ENCODE measurements at regions not wholly inside any gene's neighbourhood (a gene's known extent, or its start where the extent isn't known, plus 50 kb on each side); places are given as distances from the start of the nearest gene placed in this dataset.

DNA sequence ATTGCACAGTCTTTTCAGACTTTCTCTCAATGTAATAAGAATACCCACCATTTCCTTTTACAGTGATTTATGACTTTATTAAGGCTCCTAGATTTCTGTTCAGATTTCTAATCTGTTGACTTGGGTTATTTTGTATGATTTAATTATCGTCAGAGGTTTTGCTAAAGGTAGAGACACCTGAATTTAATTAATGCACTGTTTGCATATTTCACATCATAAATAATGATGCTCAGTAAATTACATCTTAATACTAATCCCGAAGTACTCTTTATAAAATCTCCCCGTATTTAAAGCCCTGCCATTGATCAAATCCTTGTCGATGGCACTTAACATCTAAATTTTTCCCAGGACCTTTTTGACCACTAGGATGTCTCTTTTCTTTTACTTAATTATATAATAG, 399.9 kb downstream of the MEIS1 start:
- H3K36me3 ChIP-seq (ENCODE audit: control insufficient read depth in 2 of 2, insufficient read depth in 1 of 2, low read length in 2 of 2), result no peaks in the 10 kb centered on the region
- no peaks in the 10 kb centered on the region for H3K9me3 ChIP-seq (ENCODE audit: control insufficient read depth, insufficient read depth, low read depth, low read length)
- POLR2A ChIA-PET, result no interaction called here
- H3K27ac ChIP-seq (ENCODE audit: extremely low read depth, low read depth, low read length), result no peak overlapping the region
- no peak overlapping the region for H3K4me3 ChIP-seq (ENCODE audit: low read depth, low read length)
- H3K4me1 ChIP-seq (ENCODE audit: control insufficient read depth, insufficient read depth, low read length), result no peaks in the 10 kb centered on the region
- CTCF ChIA-PET, result interaction anchor here (0.6 kb wide), 1 partner anchor 386 kb away, joined by 3 read pairs; no protein-coding TSS in a partner anchor
- TF ChIP-seq ZBTB10 (tag by site-specific recombination; IDR thresholded peaks at IDR 0.05) (no peak), ZBTB7A (tag by site-specific recombination; IDR thresholded peaks at IDR 0.05; ENCODE audit: low read depth) (no peak), ZNF777 (tag by site-specific recombination; IDR thresholded peaks at IDR 0.05; ENCODE audit: borderline replicate concordance) (no peak), ZNF223 (tag by site-specific recombination; IDR thresholded peaks at IDR 0.05) (no peak), PRDM2 (tag by site-specific recombination; IDR thresholded peaks at IDR 0.05; ENCODE audit: borderline replicate concordance) (no peak), ZNF580 (tag by site-specific recombination; IDR thresholded peaks at IDR 0.05) (no peak), ZNF529 (tag by site-specific recombination; IDR thresholded peaks at IDR 0.05; ENCODE audit: insufficient replicate concordance) (no peak), ZFP3 (tag by site-specific recombination; IDR thresholded peaks at IDR 0.05; ENCODE audit: low read depth) (no peak), BCL11B (tag by site-specific recombination; IDR thresholded peaks at IDR 0.05; ENCODE audit: low read depth) (no peak), ZNF280C (tag by site-specific recombination; IDR thresholded peaks at IDR 0.05) (no peak), OSR2 (tag by site-specific recombination; IDR thresholded peaks at IDR 0.05) (no peak)
- TF ChIP-seq, protein P1, sequence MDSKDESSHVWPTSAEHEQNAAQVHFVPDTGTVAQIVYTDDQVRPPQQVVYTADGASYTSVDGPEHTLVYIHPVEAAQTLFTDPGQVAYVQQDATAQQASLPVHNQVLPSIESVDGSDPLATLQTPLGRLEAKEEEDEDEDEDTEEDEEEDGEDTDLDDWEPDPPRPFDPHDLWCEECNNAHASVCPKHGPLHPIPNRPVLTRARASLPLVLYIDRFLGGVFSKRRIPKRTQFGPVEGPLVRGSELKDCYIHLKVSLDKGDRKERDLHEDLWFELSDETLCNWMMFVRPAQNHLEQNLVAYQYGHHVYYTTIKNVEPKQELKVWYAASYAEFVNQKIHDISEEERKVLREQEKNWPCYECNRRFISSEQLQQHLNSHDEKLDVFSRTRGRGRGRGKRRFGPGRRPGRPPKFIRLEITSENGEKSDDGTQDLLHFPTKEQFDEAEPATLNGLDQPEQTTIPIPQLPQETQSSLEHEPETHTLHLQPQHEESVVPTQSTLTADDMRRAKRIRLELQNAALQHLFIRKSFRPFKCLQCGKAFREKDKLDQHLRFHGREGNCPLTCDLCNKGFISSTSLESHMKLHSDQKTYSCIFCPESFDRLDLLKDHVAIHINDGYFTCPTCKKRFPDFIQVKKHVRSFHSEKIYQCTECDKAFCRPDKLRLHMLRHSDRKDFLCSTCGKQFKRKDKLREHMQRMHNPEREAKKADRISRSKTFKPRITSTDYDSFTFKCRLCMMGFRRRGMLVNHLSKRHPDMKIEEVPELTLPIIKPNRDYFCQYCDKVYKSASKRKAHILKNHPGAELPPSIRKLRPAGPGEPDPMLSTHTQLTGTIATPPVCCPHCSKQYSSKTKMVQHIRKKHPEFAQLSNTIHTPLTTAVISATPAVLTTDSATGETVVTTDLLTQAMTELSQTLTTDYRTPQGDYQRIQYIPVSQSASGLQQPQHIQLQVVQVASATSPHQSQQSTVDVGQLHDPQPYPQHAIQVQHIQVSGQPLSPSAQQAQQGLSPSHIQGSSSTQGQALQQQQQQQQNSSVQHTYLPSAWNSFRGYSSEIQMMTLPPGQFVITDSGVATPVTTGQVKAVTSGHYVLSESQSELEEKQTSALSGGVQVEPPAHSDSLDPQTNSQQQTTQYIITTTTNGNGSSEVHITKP (tag by site-specific recombination; IDR thresholded peaks at IDR 0.05), result no peak
- TF ChIP-seq, protein P2, sequence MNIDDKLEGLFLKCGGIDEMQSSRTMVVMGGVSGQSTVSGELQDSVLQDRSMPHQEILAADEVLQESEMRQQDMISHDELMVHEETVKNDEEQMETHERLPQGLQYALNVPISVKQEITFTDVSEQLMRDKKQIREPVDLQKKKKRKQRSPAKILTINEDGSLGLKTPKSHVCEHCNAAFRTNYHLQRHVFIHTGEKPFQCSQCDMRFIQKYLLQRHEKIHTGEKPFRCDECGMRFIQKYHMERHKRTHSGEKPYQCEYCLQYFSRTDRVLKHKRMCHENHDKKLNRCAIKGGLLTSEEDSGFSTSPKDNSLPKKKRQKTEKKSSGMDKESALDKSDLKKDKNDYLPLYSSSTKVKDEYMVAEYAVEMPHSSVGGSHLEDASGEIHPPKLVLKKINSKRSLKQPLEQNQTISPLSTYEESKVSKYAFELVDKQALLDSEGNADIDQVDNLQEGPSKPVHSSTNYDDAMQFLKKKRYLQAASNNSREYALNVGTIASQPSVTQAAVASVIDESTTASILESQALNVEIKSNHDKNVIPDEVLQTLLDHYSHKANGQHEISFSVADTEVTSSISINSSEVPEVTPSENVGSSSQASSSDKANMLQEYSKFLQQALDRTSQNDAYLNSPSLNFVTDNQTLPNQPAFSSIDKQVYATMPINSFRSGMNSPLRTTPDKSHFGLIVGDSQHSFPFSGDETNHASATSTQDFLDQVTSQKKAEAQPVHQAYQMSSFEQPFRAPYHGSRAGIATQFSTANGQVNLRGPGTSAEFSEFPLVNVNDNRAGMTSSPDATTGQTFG (tag by site-specific recombination; IDR thresholded peaks at IDR 0.05; ENCODE audit: borderline replicate concordance), result no peak
- TF ChIP-seq, protein P3, sequence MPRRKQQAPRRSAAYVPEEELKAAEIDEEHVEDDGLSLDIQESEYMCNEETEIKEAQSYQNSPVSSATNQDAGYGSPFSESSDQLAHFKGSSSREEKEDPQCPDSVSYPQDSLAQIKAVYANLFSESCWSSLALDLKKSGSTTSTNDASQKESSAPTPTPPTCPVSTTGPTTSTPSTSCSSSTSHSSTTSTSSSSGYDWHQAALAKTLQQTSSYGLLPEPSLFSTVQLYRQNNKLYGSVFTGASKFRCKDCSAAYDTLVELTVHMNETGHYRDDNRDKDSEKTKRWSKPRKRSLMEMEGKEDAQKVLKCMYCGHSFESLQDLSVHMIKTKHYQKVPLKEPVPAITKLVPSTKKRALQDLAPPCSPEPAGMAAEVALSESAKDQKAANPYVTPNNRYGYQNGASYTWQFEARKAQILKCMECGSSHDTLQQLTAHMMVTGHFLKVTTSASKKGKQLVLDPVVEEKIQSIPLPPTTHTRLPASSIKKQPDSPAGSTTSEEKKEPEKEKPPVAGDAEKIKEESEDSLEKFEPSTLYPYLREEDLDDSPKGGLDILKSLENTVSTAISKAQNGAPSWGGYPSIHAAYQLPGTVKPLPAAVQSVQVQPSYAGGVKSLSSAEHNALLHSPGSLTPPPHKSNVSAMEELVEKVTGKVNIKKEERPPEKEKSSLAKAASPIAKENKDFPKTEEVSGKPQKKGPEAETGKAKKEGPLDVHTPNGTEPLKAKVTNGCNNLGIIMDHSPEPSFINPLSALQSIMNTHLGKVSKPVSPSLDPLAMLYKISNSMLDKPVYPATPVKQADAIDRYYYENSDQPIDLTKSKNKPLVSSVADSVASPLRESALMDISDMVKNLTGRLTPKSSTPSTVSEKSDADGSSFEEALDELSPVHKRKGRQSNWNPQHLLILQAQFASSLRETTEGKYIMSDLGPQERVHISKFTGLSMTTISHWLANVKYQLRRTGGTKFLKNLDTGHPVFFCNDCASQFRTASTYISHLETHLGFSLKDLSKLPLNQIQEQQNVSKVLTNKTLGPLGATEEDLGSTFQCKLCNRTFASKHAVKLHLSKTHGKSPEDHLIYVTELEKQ (tag by site-specific recombination; IDR thresholded peaks at IDR 0.05; ENCODE audit: borderline replicate concordance), result no peak
